HepG2 (cell line): ENCODE measurements at regions not wholly inside any gene's neighbourhood (a gene's known extent, or its start where the extent isn't known, plus 50 kb on each side); places are given as distances from the start of the nearest gene placed in this dataset.

Experiments
- ATAC-seq: fragments of 200-7000 bp; cut with Tn5 transposase; 3 replicates; pipeline ENCODE4 v1.9.1; 2020; ENCODE audit warnings: mild to moderate bottlenecking, moderate library complexity
- BruUV-seq: library from RNA; stranded (reverse); fragments of 400-500 nt; replicated peaks from 2 replicates; lab custom pipeline; 2021; lab: Mats Ljungman, UMichigan
- CTCF ChIA-PET: fragments of 300-600 bp; formaldehyde crosslinking; extraction: SDS; loops from one replicate; lab custom pipeline; 2021; ENCODE audit warnings: low total read pairs, inconsistent platforms, low intra/inter-chr PET ratio; lab: Yijun Ruan, JAX
- POLR2A ChIA-PET: fragments of 350-600 bp; sonication (Branson Sonifier 250); formaldehyde crosslinking; loops from one replicate; lab custom pipeline; 2020; ENCODE audit warnings: antibody characterized with exemption, inconsistent platforms; lab: Yijun Ruan, JAX
- DNase-seq: peaks from one replicate; pipeline ENCODE4 v3.0.0-alpha.2; 2015; ENCODE audit warnings: low spot score
- FAIRE-seq: peaks from 3 replicates; lab custom pipeline; 2011; peaks lifted over from hg19 to GRCh38; lab: Jason Lieb, UNC
- H2AFZ ChIP-seq: one replicate; pipeline ENCODE4 v1.6.1; 2011; ENCODE audit warnings: low read length, inconsistent platforms
- H3K27ac ChIP-seq: fragments of 300-600 bp; 3 replicates; pipeline ENCODE4 v1.8.0; 2011; ENCODE audit warnings: mixed run types, mild to moderate bottlenecking, mixed read lengths, low read length, inconsistent platforms; ENCODE audit not compliant: insufficient read depth; ENCODE audit errors: extremely low read length
- H3K27me3 ChIP-seq, 2 experiments: fragments of 200-600 bp in 1 of 2; 2 replicates in 1 of 2; 3 replicates in 1 of 2; pipeline versions ENCODE4 v1.6.0 to v1.8.0; 2011; ENCODE audit warnings: low read length in 2 of 2, mild to moderate bottlenecking in 2 of 2, moderate library complexity in 2 of 2, inconsistent platforms in 1 of 2; ENCODE audit not compliant: insufficient read depth in 2 of 2, control insufficient read depth in 1 of 2
- H3K36me3 ChIP-seq, 2 experiments: fragments of 200-600 bp in 1 of 2; replicated peaks in 1 of 2; 2 replicates in 1 of 2; 3 replicates in 1 of 2; pipeline versions ENCODE4 v1.5.1 to v1.8.0; 2011; ENCODE audit warnings: low read length in 2 of 2, inconsistent platforms in 1 of 2; ENCODE audit not compliant: insufficient read depth in 2 of 2, control insufficient read depth in 1 of 2
- H3K4me1 ChIP-seq: 2 replicates; pipeline ENCODE4 v1.5.1; 2012; ENCODE audit warnings: low read length, inconsistent platforms; ENCODE audit not compliant: insufficient read depth
- H3K4me2 ChIP-seq: 2 replicates; pipeline ENCODE4 v1.6.0; 2011; ENCODE audit warnings: low read depth, low read length, inconsistent platforms
- H3K4me3 ChIP-seq, 3 experiments: fragments of 200-600 bp in 1 of 3; sonication (generic), shearing (Covaris generic) in 1 of 3; replicated peaks in 1 of 3; 2 replicates each; pipeline ENCODE4 v1.5.1; 2011 to 2016; ENCODE audit warnings: low read length in 3 of 3, inconsistent platforms in 2 of 3, low read depth in 2 of 3, mild to moderate bottlenecking in 2 of 3, control low read depth in 1 of 3, mixed read lengths in 1 of 3; ENCODE audit not compliant: insufficient read depth in 1 of 3
- H3K79me2 ChIP-seq: one replicate; pipeline ENCODE4 v1.6.1; 2011; ENCODE audit warnings: low read length, inconsistent platforms; ENCODE audit not compliant: insufficient read depth
- H3K9ac ChIP-seq: 2 replicates; pipeline ENCODE4 v1.6.0; 2011; ENCODE audit warnings: mild to moderate bottlenecking, low read depth, low read length, inconsistent platforms; ENCODE audit not compliant: insufficient read depth
- H3K9me3 ChIP-seq: 2 replicates; pipeline ENCODE4 v1.5.1; 2012; ENCODE audit warnings: mild to moderate bottlenecking, low read length
- H4K20me1 ChIP-seq: 2 replicates; pipeline ENCODE4 v1.6.0; 2011; ENCODE audit warnings: inconsistent platforms, mild to moderate bottlenecking, low read length, moderate library complexity; ENCODE audit not compliant: insufficient read depth
- CHD2 ChIP-seq: IDR thresholded peaks from 2 replicates; pipeline ENCODE4 v1.6.1; 2011; ENCODE audit warnings: low read depth, low read length, improper control_type of control experiment
- HNRNPL ChIP-seq: fragments of 200-400 bp; formaldehyde crosslinking; IDR thresholded peaks from 2 replicates; pipeline ENCODE4 v1.6.1; 2017; ENCODE audit warnings: mild to moderate bottlenecking, low read depth, low read length
- HOXA3 ChIP-seq: sonication (generic); formaldehyde crosslinking; IDR thresholded peaks from 2 replicates; pipeline ENCODE4 v1.5.0; 2020; ENCODE audit warnings: missing genetic modification reagents
- PTBP1 ChIP-seq: fragments of 200-400 bp; formaldehyde crosslinking; IDR thresholded peaks from 2 replicates; pipeline ENCODE4 v1.6.1; 2018; ENCODE audit warnings: low read length, low read depth; ENCODE audit not compliant: poor library complexity, severe bottlenecking
- REXO4 ChIP-seq: sonication (generic); formaldehyde crosslinking; IDR thresholded peaks from 2 replicates; pipeline ENCODE4 v1.8.0; 2022; ENCODE audit warnings: missing genetic modification reagents, mild to moderate bottlenecking, borderline replicate concordance
- ZBTB2 ChIP-seq: sonication (generic); formaldehyde crosslinking; IDR thresholded peaks from 2 replicates; pipeline ENCODE4 v1.8.0; 2022; ENCODE audit warnings: low read depth, missing genetic modification reagents
- ZNF160 ChIP-seq: sonication (generic); formaldehyde crosslinking; IDR thresholded peaks from 2 replicates; pipeline ENCODE4 v1.8.0; 2022; ENCODE audit warnings: mild to moderate bottlenecking, inconsistent platforms, missing genetic modification reagents
- ZNF30 ChIP-seq: sonication (generic); formaldehyde crosslinking; IDR thresholded peaks from 2 replicates; pipeline ENCODE4 v1.5.0; 2020; ENCODE audit warnings: mild to moderate bottlenecking, missing genetic modification reagents
- ZNF761 ChIP-seq: sonication (generic); formaldehyde crosslinking; conservative IDR thresholded peaks from 2 replicates; pipeline ENCODE4 v1.4.0; 2020; ENCODE audit warnings: mild to moderate bottlenecking, missing genetic modification reagents
- ZSCAN22 ChIP-seq: sonication (generic); formaldehyde crosslinking; IDR thresholded peaks from 2 replicates; pipeline ENCODE4 v1.4.0; 2020; ENCODE audit warnings: mild to moderate bottlenecking, missing genetic modification reagents
- whole genome bisulfite sequencing: methylation state at CpG from one replicate; pipeline ENCODE4 v1.1.6; 2017; ENCODE audit warnings: low lambda C conversion rate; 5-methylcytosine and 5-hydroxymethylcytosine counted together
- in situ Hi-C: cut with HindIII; loops from 2 replicates; pipeline ENCODE4 v1.10.0; 2017; ENCODE audit warnings: low pct_unique_long_range_greater_than_20kb; ENCODE audit not compliant: extremely low pct_ligation_motif_present
- intact Hi-C: fragments of 100-400 bp; cut with micrococcal nuclease; formaldehyde crosslinking; loops from one replicate; pipeline ENCODE4 v1.10.0; 2022; ENCODE audit not compliant: unreplicated experiment

GRCh38 chr2:41768310-41768709 is 279.5 kb upstream of the PKDCC start (continued):
- TF ChIP-seq ZNF761 (CRISPR knock-in tag) (no peak), ZNF160 (CRISPR knock-in tag) (no peak)

GRCh38 chr2:41771710-41772109 is 276.1 kb upstream of the PKDCC start:
- no peak overlapping the region for H3K4me2 ChIP-seq
- H3K4me3 ChIP-seq = no peak overlapping the region
- H3K27me3 ChIP-seq = peaks cover 0 to 8% of the 10 kb centered on the region in 2 experiments; a peak in 1 of 5 replicates
- ChIA-PET CTCF (no interaction called here), POLR2A (no interaction called here)
- no peaks in the 10 kb centered on the region for H3K9me3 ChIP-seq
- no peaks in the 10 kb centered on the region for H3K4me1 ChIP-seq
- intact Hi-C loops = no loop called here
- 31% methylated on average over 1 of the region's 1 CpG for WGBS
- H2AFZ ChIP-seq = no peak overlapping the region
- no peak overlapping the region for H3K27ac ChIP-seq
- in situ Hi-C loops = no loop called here
- H3K9ac ChIP-seq = no peak overlapping the region
- no peak for TF ChIP-seq ZNF30
- no peak for TF ChIP-seq CHD2
- TF ChIP-seq REXO4 (CRISPR knock-in tag) = no peak
- TF ChIP-seq HNRNPL = no peak
- TF ChIP-seq ZSCAN22 (CRISPR knock-in tag) = no peak
- no peak for TF ChIP-seq ZBTB2 (CRISPR knock-in tag)
- TF ChIP-seq PTBP1 = no peak
- no peak for TF ChIP-seq HOXA3 (CRISPR knock-in tag)
- no TSS peak for BruUV-seq
- H3K36me3 ChIP-seq = no peaks in the 10 kb centered on the region
- DNase-seq (no peak), ATAC-seq (no peak), FAIRE-seq (no peak)
- no peaks in the 10 kb centered on the region for H3K79me2 ChIP-seq
- H4K20me1 ChIP-seq = no peaks in the 10 kb centered on the region
